Spleen (tissue), 3 donors: ENCODE measurements at regions not wholly inside any gene's neighbourhood (a gene's known extent, or its start where the extent isn't known, plus 50 kb on each side); places are given as distances from the start of the nearest gene placed in this dataset.

Experiments
- POLR2A ChIP-seq, 3 donors: fragments of 450-650 bp; IDR thresholded peaks; one replicate each; pipeline ENCODE4 v1.5.1; 2017; ENCODE audit warnings: antibody characterized with exemption in 3 of 3, mild to moderate bottlenecking in 1 of 3
- POLR2AphosphoS5 ChIP-seq, 3 donors: sonication (generic); formaldehyde crosslinking; IDR thresholded peaks; one replicate each; pipeline ENCODE4 v1.5.1; 2017; ENCODE audit warnings: antibody characterized with exemption in 3 of 3

GRCh38 chr19:32255536-32256295 is 89.7 kb upstream of the ZNF507 start:
- TF ChIP-seq POLR2A (IDR thresholded peaks at IDR 0.05) (no peak), POLR2AphosphoS5 (IDR thresholded peaks at IDR 0.05) (no peak)
